ENCODE measurements at regions not wholly inside any gene's neighbourhood (a gene's known extent, or its start where the extent isn't known, plus 50 kb on each side); places are given as distances from the start of the nearest gene placed in this dataset.

DNA sequence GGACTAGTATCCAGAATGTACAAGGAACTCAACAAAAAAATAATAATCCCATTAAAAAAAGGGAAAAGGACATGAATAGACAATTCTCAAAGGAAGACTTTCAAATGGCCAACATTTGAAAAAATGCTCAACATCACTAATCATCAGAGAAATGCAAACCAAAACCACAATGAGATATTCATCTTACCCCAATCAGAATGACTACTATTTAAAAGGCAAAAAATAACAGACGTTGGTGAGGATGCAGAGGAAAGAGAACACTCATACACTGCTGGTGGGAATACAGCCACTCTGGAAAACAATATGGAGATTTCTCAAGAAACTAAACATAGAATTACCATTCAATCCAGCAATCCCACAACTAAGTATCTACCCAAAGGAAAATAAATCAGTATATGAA, 133.1 kb downstream of the KDR start:
- H3K4me1 Mint-ChIP-seq = no peaks in the 10 kb centered on the region
- no peak for DNase-seq (ENCODE audit: low read depth, low spot score)
- no peak overlapping the region for H3K27ac Mint-ChIP-seq (ENCODE audit: unreplicated experiment)
- H3K27me3 Mint-ChIP-seq (ENCODE audit: low read depth) = peaks cover 3% of the 10 kb centered on the region
- TF ChIP-seq, protein P1, sequence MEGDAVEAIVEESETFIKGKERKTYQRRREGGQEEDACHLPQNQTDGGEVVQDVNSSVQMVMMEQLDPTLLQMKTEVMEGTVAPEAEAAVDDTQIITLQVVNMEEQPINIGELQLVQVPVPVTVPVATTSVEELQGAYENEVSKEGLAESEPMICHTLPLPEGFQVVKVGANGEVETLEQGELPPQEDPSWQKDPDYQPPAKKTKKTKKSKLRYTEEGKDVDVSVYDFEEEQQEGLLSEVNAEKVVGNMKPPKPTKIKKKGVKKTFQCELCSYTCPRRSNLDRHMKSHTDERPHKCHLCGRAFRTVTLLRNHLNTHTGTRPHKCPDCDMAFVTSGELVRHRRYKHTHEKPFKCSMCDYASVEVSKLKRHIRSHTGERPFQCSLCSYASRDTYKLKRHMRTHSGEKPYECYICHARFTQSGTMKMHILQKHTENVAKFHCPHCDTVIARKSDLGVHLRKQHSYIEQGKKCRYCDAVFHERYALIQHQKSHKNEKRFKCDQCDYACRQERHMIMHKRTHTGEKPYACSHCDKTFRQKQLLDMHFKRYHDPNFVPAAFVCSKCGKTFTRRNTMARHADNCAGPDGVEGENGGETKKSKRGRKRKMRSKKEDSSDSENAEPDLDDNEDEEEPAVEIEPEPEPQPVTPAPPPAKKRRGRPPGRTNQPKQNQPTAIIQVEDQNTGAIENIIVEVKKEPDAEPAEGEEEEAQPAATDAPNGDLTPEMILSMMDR (conservative IDR thresholded peaks at IDR 0.05) = no peak
- peaks cover 10% of the 10 kb centered on the region for H3K36me3 Mint-ChIP-seq (ENCODE audit: low read depth)
- peaks cover 25% of the 10 kb centered on the region for H3K9me3 Mint-ChIP-seq
- H3K4me3 Mint-ChIP-seq = no peak overlapping the region

DNA sequence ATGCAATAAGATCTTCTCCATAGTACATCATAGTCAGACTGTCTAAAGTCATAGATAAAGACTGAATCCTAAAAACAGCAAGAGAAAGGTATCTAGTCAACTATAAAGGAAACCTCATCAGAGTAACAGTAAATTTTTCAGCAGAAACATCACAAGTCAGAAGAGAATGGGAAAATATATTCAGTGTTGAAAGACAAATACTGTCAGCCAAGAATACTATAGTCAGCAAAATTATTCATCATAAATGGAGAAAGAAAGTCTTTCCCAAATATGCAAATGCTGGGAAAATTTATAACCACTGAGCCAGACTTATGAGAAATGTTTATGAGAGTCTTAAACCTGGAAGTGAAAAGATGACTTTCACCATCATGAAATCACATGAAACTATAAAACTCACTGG, 136.7 kb downstream of the KDR start:
- TF ChIP-seq, protein P1 (conservative IDR thresholded peaks at IDR 0.05) = no peak
- Mint-ChIP-seq H3K27me3 (ENCODE audit: low read depth) (peaks cover 3% of the 10 kb centered on the region), H3K4me3 (no peak overlapping the region), H3K27ac (ENCODE audit: unreplicated experiment) (no peak overlapping the region), H3K36me3 (ENCODE audit: low read depth) (peaks cover 12% of the 10 kb centered on the region), H3K4me1 (no peaks in the 10 kb centered on the region), H3K9me3 (peaks cover 25% of the 10 kb centered on the region)
- no peak for DNase-seq (ENCODE audit: low read depth, low spot score)

DNA sequence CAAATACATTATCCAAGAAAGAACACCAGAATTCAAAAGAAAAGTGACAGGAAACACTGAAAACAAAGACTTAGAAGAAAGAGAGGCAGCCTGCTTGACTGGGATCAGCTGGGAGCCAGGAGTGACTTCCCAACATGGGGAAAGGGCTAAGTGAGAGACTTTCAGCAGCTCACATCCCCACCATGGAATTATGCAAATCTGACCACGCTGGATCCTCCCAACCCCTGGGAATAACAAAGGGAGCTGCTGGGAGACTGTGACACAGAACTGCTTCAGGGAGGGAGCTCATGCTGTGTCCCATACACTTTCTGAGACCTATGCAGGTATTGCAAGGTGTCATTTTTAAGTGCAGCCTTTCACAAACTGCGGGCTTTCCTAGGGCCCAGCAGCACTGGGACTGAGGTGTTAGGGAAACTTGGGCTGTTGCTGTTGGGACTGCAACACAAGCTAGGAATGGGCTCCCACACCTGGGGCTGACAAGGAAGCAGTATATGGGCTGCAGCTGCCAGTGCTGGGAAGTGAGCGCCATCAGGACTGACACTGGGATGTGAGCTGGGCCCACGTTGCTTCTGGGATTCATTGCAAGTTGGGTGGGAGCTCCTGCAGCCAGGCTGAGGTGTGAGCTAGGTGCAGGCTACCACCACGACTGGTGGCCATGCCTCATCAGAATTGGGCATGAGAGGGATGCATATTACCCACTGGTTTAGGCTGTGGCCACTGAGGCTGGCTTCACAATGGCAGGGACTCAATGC, 139.1 kb downstream of the KDR start:
- no peak for DNase-seq (ENCODE audit: low read depth, low spot score)
- Mint-ChIP-seq H3K36me3 (ENCODE audit: low read depth) (peaks cover 9% of the 10 kb centered on the region), H3K27ac (ENCODE audit: unreplicated experiment) (no peak overlapping the region), H3K4me1 (no peaks in the 10 kb centered on the region), H3K9me3 (peaks cover 20% of the 10 kb centered on the region), H3K4me3 (no peak overlapping the region), H3K27me3 (ENCODE audit: low read depth) (peaks cover 3% of the 10 kb centered on the region)
- TF ChIP-seq, protein P1 (conservative IDR thresholded peaks at IDR 0.05) = no peak

DNA sequence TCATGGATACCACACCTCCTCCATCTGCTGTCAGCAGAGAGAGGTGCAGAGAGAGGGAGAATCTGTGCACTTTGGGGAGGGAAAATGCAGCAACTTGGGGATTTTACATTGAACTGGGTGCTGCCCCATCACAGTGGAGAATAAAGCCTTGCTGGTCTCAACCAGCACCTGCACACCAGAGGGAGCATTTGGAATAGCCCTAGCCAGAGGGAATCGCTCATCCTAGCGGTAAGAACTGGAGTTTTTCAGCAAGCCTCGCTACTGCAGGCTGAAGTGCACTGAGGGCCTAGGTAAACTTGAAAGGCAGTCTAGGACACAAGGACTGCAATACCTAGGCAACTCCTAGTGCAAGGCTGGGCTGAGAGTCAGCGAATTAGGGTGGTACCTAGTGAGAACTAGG, 148.7 kb downstream of the KDR start:
- DNase-seq (ENCODE audit: low read depth, low spot score) = no peak
- Mint-ChIP-seq H3K9me3 (no peaks in the 10 kb centered on the region), H3K4me3 (no peak overlapping the region), H3K27me3 (ENCODE audit: low read depth) (peaks cover 5% of the 10 kb centered on the region), H3K36me3 (ENCODE audit: low read depth) (no peaks in the 10 kb centered on the region), H3K27ac (ENCODE audit: unreplicated experiment) (no peak overlapping the region), H3K4me1 (no peaks in the 10 kb centered on the region)
- TF ChIP-seq, protein P1 (conservative IDR thresholded peaks at IDR 0.05) = no peak

DNA sequence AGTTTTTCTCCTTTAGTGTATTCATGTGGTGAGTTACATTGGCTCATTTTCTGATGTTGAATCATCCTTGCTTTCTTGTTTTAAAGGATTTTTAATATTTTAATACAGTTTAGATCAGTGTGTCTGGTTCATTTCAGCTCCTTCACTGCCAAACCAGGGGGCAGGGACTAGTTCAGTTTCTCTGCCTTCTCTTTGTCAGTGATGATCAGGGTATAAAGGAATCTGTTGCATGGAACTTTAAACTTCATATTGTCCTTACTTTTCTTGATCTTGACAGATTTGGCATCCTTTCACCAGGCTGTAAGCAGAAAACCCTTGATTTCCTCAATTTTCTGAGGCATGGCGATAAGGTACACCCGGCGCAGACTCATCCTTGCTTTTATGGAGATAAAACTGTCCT, 149.4 kb downstream of the KDR start:
- H3K4me3 Mint-ChIP-seq = no peak overlapping the region
- no peaks in the 10 kb centered on the region for H3K4me1 Mint-ChIP-seq

More for the DNA sequence above, 149.4 kb downstream of the KDR start:
- Mint-ChIP-seq H3K27me3 (ENCODE audit: low read depth) (peaks cover 8% of the 10 kb centered on the region), H3K36me3 (ENCODE audit: low read depth) (no peaks in the 10 kb centered on the region), H3K27ac (ENCODE audit: unreplicated experiment) (no peak overlapping the region), H3K9me3 (no peaks in the 10 kb centered on the region)
- DNase-seq (ENCODE audit: low read depth, low spot score) = no peak
- TF ChIP-seq, protein P1 (conservative IDR thresholded peaks at IDR 0.05) = no peak

Measured in neural crest cell (in vitro differentiated cells).